CD4-positive, alpha-beta T cell (primary cell): ENCODE measurements at regions not wholly inside any gene's neighbourhood (a gene's known extent, or its start where the extent isn't known, plus 50 kb on each side); places are given as distances from the start of the nearest gene placed in this dataset.

Experiments
- ATAC-seq: fragments of 200-7000 bp; cut with Tn5 transposase; one replicate; pipeline ENCODE4 v1.10.0; 2022; ENCODE audit warnings: mild to moderate bottlenecking; ENCODE audit not compliant: poor library complexity
- CTCF ChIA-PET: fragments of 350-600 bp; sonication (Branson Sonifier 250); formaldehyde crosslinking; loops from one replicate; lab custom pipeline; 2021; ENCODE audit warnings: antibody characterized with exemption, inconsistent platforms; lab: Charles Lee
- POLR2A ChIA-PET: fragments of 350-600 bp; sonication (Branson Sonifier 250); formaldehyde crosslinking; loops from one replicate; lab custom pipeline; 2021; ENCODE audit warnings: antibody characterized with exemption, inconsistent platforms; lab: Charles Lee
- DNase-seq, 14 experiments: peaks; one replicate each; pipeline ENCODE4 v3.0.0-alpha.2; 2013 to 2020; ENCODE audit warnings: mixed read lengths in 2 of 14
- H3K27ac ChIP-seq, 2 donors: one replicate each; pipeline versions ENCODE4 v1.5.1 to v1.7.0; 2013; ENCODE audit warnings: low read length in 2 of 2, low read depth in 1 of 2, mild to moderate bottlenecking in 1 of 2
- H3K27me3 ChIP-seq, 2 experiments: 1 replicate in 1 of 2; 2 replicates in 1 of 2; pipeline versions ENCODE4 v1.6.1 to v1.7.0; 2013; ENCODE audit warnings: low read length in 2 of 2, control low read depth in 1 of 2, mild to moderate bottlenecking in 1 of 2, moderate library complexity in 1 of 2; ENCODE audit not compliant: insufficient read depth in 2 of 2, control insufficient read depth in 1 of 2
- H3K36me3 ChIP-seq: one replicate; pipeline ENCODE4 v1.6.1; 2013; ENCODE audit warnings: low read length, control low read depth; ENCODE audit not compliant: insufficient read depth
- H3K4me1 ChIP-seq: one replicate; pipeline ENCODE4 v1.6.1; 2013; ENCODE audit warnings: low read length, control low read depth; ENCODE audit not compliant: insufficient read depth
- H3K4me3 ChIP-seq: one replicate; pipeline ENCODE4 v1.5.1; 2013; ENCODE audit warnings: mild to moderate bottlenecking, low read length, moderate library complexity
- H3K9me3 ChIP-seq, 2 experiments: 1 replicate in 1 of 2; 2 replicates in 1 of 2; pipeline versions ENCODE4 v1.6.1 to v1.7.0; 2013; ENCODE audit warnings: low read length in 2 of 2, mild to moderate bottlenecking in 2 of 2, control low read depth in 1 of 2, moderate library complexity in 1 of 2; ENCODE audit not compliant: control insufficient read depth in 1 of 2, insufficient read depth in 1 of 2
- H3K27ac Mint-ChIP-seq: one replicate; pipeline ENCODE4 v1.8.0; 2020; ENCODE audit warnings: mixed read lengths
- H3K27me3 Mint-ChIP-seq: one replicate; pipeline ENCODE4 v1.8.0; 2021; ENCODE audit warnings: mixed read lengths
- H3K36me3 Mint-ChIP-seq: one replicate; pipeline ENCODE4 v1.8.0; 2021; ENCODE audit warnings: low read depth, mixed read lengths
- H3K4me1 Mint-ChIP-seq: one replicate; pipeline ENCODE4 v1.8.0; 2021; ENCODE audit warnings: low read depth, mixed read lengths
- H3K4me3 Mint-ChIP-seq: one replicate; pipeline ENCODE4 v1.8.0; 2020; ENCODE audit warnings: mild to moderate bottlenecking, mixed read lengths
- H3K9me3 Mint-ChIP-seq: one replicate; pipeline ENCODE4 v1.8.0; 2020; ENCODE audit warnings: mixed read lengths
- intact Hi-C, 2 experiments: fragments of 100-400 bp; cut with DNase I in 1 of 2; cut with micrococcal nuclease in 1 of 2; formaldehyde crosslinking; loops; one replicate each; pipeline versions ENCODE4 v1.15.1 to v1.9.0; 2023 to 2025; cut with DNase I, micrococcal nuclease
- TF ChIP-seq, protein P1 (sequence below): fragments of 200-600 bp; IDR thresholded peaks from one replicate; pipeline ENCODE4 v1.8.0; 2022; ENCODE audit warnings: antibody characterized with exemption, mild to moderate bottlenecking

- no peaks in the 10 kb centered on the region for H3K4me1 Mint-ChIP-seq
- intact Hi-C loops: loop anchor here in 1 of 2 experiments (10.0 kb wide), 1 partner anchor 513 kb away; no protein-coding TSS in a partner anchor
- H3K9me3 Mint-ChIP-seq: peaks cover 3% of the 10 kb centered on the region
- H3K27me3 Mint-ChIP-seq: no peaks in the 10 kb centered on the region
- no peaks in the 10 kb centered on the region for H3K27me3 ChIP-seq
- no peaks in the 10 kb centered on the region for H3K9me3 ChIP-seq
- ATAC-seq (no peak), DNase-seq (no peak)
- CTCF ChIA-PET: no interaction called here
- H3K27ac ChIP-seq: no peak overlapping the region
- no peak overlapping the region for H3K4me3 Mint-ChIP-seq
- TF ChIP-seq, protein P1, sequence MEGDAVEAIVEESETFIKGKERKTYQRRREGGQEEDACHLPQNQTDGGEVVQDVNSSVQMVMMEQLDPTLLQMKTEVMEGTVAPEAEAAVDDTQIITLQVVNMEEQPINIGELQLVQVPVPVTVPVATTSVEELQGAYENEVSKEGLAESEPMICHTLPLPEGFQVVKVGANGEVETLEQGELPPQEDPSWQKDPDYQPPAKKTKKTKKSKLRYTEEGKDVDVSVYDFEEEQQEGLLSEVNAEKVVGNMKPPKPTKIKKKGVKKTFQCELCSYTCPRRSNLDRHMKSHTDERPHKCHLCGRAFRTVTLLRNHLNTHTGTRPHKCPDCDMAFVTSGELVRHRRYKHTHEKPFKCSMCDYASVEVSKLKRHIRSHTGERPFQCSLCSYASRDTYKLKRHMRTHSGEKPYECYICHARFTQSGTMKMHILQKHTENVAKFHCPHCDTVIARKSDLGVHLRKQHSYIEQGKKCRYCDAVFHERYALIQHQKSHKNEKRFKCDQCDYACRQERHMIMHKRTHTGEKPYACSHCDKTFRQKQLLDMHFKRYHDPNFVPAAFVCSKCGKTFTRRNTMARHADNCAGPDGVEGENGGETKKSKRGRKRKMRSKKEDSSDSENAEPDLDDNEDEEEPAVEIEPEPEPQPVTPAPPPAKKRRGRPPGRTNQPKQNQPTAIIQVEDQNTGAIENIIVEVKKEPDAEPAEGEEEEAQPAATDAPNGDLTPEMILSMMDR: no peak
- no peaks in the 10 kb centered on the region for H3K4me1 ChIP-seq
- no peak overlapping the region for H3K27ac Mint-ChIP-seq
- POLR2A ChIA-PET: no interaction called here
- no peak overlapping the region for H3K4me3 ChIP-seq
- no peaks in the 10 kb centered on the region for H3K36me3 Mint-ChIP-seq
- H3K36me3 ChIP-seq: no peaks in the 10 kb centered on the region
Observed at GRCh38 chr3:188082031-188082430, 71.9 kb upstream of the LPP start.

DNA sequence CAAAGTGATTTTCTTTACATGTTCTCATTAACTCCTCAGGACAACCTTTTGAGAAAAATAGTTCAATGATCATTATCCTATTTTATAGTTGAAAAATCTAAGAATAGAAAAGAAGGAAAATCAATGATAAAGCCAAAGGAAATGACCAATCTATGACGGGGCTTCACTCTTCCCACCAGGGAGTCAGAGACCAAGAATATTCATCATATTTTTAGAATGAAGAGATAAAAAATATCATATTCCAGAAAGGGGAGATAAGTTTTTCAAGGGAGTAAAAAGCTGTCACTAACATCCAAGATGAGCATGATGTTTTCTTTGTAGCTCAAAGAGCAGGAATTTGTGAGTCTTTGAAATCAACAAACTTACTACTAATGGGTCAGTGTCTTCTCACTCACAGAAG lies 71.5 kb upstream of the LPP start:
- Mint-ChIP-seq H3K36me3 (no peaks in the 10 kb centered on the region), H3K4me1 (no peaks in the 10 kb centered on the region), H3K27ac (no peak overlapping the region), H3K27me3 (no peaks in the 10 kb centered on the region), H3K4me3 (no peak overlapping the region), H3K9me3 (peaks cover 3% of the 10 kb centered on the region)
- Histone ChIP-seq H3K36me3 (no peaks in the 10 kb centered on the region), H3K27ac (no peak overlapping the region), H3K27me3 (no peaks in the 10 kb centered on the region), H3K9me3 (no peaks in the 10 kb centered on the region), H3K4me1 (no peaks in the 10 kb centered on the region), H3K4me3 (no peak overlapping the region)
- no peak for DNase-seq
- TF ChIP-seq, protein P1: no peak
- ChIA-PET POLR2A (no interaction called here), CTCF (no interaction called here)
- intact Hi-C loops: loop anchor here in 1 of 2 experiments (10.0 kb wide), 1 partner anchor 512 kb away; no protein-coding TSS in a partner anchor
- no peak for ATAC-seq

GRCh38 chr3:188083011-188083410 lies 70.9 kb upstream of the LPP start:
- intact Hi-C loops: loop anchor here in 1 of 2 experiments (10.0 kb wide), 1 partner anchor 512 kb away; no protein-coding TSS in a partner anchor
- Histone ChIP-seq H3K27me3 (no peaks in the 10 kb centered on the region), H3K9me3 (no peaks in the 10 kb centered on the region), H3K27ac (no peak overlapping the region), H3K36me3 (no peaks in the 10 kb centered on the region), H3K4me1 (no peaks in the 10 kb centered on the region), H3K4me3 (no peak overlapping the region)
- ChIA-PET CTCF (no interaction called here), POLR2A (no interaction called here)
- Mint-ChIP-seq H3K36me3 (no peaks in the 10 kb centered on the region), H3K4me1 (no peaks in the 10 kb centered on the region), H3K27me3 (no peaks in the 10 kb centered on the region), H3K27ac (no peak overlapping the region), H3K9me3 (peaks cover 3% of the 10 kb centered on the region), H3K4me3 (no peak overlapping the region)
- ATAC-seq: no peak
- TF ChIP-seq, protein P1: no peak
- no peak for DNase-seq
